Spleen (tissue), 7 donors: ENCODE measurements at regions not wholly inside any gene's neighbourhood (a gene's known extent, or its start where the extent isn't known, plus 50 kb on each side); places are given as distances from the start of the nearest gene placed in this dataset.

Experiments
- POLR2A ChIP-seq, 3 donors: fragments of 450-650 bp; IDR thresholded peaks; one replicate each; pipeline ENCODE4 v1.5.1; 2017; ENCODE audit warnings: antibody characterized with exemption in 3 of 3, mild to moderate bottlenecking in 1 of 3
- POLR2AphosphoS5 ChIP-seq, 3 donors: sonication (generic); formaldehyde crosslinking; IDR thresholded peaks; one replicate each; pipeline ENCODE4 v1.5.1; 2017; ENCODE audit warnings: antibody characterized with exemption in 3 of 3
- TF ChIP-seq, protein P1 (sequence below), 11 experiments: fragments of 200-600 bp in 7 of 11; fragments of 450-650 bp in 4 of 11; sonication (generic) in 4 of 11; IDR thresholded peaks in 8 of 11; conservative IDR thresholded peaks in 3 of 11; 1 replicate in 7 of 11; 2 replicates in 4 of 11; pipeline versions ENCODE4 v1.4.0 to v1.8.0; 2016 to 2021; ENCODE audit warnings: antibody characterized with exemption in 11 of 11, inconsistent platforms in 4 of 11, mild to moderate bottlenecking in 1 of 11
- donor health status: DM: no; HTN: no; CAD: no; lungs with moderate emphysema.
- donor health status: DM: no; HTN: no; CAD: no.
- donor health status: DM: no; HTN: no; CAD: no.

- TF ChIP-seq POLR2A (IDR thresholded peaks at IDR 0.05) = no peak
- TF ChIP-seq, protein P1, sequence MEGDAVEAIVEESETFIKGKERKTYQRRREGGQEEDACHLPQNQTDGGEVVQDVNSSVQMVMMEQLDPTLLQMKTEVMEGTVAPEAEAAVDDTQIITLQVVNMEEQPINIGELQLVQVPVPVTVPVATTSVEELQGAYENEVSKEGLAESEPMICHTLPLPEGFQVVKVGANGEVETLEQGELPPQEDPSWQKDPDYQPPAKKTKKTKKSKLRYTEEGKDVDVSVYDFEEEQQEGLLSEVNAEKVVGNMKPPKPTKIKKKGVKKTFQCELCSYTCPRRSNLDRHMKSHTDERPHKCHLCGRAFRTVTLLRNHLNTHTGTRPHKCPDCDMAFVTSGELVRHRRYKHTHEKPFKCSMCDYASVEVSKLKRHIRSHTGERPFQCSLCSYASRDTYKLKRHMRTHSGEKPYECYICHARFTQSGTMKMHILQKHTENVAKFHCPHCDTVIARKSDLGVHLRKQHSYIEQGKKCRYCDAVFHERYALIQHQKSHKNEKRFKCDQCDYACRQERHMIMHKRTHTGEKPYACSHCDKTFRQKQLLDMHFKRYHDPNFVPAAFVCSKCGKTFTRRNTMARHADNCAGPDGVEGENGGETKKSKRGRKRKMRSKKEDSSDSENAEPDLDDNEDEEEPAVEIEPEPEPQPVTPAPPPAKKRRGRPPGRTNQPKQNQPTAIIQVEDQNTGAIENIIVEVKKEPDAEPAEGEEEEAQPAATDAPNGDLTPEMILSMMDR (IDR thresholded peaks at IDR 0.05 in 8 of 11, conservative IDR thresholded peaks at IDR 0.05 in 3 of 11) = no peak
- no peak for TF ChIP-seq POLR2AphosphoS5 (IDR thresholded peaks at IDR 0.05)
These were observed 378.2 kb downstream of the NXPE2 start for GRCh38 chr11:115056514-115056913.
